Stimulated activated CD8-positive, alpha-beta memory T cell treated with anti-CD3 and anti-CD28 coated beads, Interleukin-7, amount 100 ng/mL, for 48 hours (primary cell): ENCODE measurements at regions not wholly inside any gene's neighbourhood (a gene's known extent, or its start where the extent isn't known, plus 50 kb on each side); places are given as distances from the start of the nearest gene placed in this dataset.

Experiments used
- DNase-seq, 2 donors: peaks; one replicate each; pipeline ENCODE4 v3.0.0-alpha.2; 2020; ENCODE audit warnings: low read depth in 1 of 2; ENCODE audit errors: extremely low read depth in 1 of 2

DNA sequence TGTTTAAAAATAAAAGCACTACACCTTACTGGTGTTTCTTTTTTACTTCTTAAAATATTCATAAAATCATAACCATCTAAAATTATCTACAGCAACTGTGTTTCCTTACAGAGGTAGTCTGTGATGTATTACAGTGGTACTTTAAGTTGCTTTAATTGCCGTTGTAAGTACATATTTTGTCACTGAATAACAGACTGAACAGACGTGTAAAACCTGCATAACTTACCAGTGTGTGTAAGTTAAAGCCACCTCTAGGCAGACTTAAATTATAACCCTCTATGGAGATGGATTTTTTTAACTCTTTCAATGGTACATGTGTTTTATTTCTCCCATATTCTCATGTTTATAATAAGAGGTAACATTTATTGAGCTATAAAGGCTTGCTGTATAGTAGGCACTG lies 166.8 kb downstream of the NR4A2 start:
- DNase-seq, result no peak

DNA sequence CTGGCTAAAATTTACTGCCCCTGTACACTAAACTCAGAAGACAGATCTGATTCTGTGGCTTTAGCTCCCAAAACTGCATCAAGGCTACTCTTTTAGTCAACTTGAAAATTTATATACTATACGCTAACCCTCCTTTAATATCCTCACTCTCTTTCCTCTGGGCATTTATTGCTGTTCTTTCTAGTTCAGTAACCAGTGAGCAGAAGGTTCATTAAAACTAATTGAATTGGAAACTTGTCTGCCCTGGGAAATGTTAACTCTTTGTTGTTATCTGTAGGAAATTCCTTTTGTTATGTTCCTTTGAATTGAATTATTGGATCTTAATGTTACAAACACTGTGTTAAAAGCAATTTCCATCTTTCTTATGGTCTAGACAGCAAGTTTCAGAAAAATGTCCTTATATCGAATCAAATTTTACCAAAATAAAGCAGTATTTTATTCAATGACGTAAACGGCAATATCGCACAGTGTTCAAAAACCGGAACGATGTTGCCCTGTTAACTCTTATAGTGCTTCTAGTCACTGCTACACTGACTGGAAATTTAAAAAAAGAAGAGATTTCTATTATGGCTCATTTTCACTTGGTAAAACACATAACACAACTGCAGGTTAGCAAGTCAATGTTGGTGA lies 168.3 kb downstream of the NR4A2 start:
- DNase-seq, result no peak

- DNase-seq, result no peak
Observed at GRCh38 chr2:156158808-156159207, 173.7 kb downstream of the NR4A2 start.

GRCh38 chr2:156157670-156158069 lies 174.9 kb downstream of the NR4A2 start:
- DNase-seq, result no peak

DNA sequence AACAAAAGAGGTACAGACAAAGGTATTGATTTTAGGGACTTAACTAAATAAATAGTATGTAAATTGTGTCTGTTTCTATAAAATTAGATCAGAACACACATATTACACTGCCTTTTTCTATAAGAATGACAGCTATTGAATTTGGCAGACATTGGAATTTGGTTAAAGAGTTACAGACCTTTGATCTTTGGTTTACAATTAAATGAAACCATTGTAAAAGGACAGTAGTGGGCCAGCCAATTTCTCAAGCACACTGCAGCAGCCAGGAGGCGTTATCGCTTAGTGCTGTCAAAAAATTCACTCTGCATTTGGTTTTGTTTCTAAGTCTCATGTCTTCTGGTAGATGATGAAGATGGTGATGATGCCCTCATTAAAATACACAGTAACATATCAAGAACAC lies 175.9 kb downstream of the NR4A2 start:
- no peak for DNase-seq

GRCh38 chr2:156155319-156155718 lies 177.2 kb downstream of the NR4A2 start:
- no peak for DNase-seq

DNA sequence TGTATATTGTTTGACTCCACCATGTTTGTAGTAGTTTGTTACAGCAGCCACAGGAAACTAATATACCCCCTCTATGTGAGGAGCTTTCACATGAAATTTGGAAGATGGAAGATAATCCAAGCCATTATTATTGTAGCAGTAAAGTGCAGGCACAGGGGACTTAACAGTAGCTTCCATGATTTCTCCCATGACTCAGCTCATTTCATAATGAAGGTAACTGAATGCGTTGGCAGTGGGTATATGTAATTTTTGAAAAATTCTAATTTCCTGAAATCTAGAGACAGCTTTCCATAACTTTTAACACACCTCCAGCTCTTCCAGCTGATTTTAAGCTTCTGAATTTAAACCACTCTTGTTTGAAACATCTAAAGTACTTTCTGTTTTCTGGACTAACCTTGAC lies 181.2 kb downstream of the NR4A2 start:
- DNase-seq, result no peak

GRCh38 chr2:156147594-156148330 lies 184.8 kb downstream of the NR4A2 start:
- no peak for DNase-seq

GRCh38 chr2:156145976-156146375 lies 186.5 kb downstream of the NR4A2 start:
- DNase-seq, result no peak

DNA sequence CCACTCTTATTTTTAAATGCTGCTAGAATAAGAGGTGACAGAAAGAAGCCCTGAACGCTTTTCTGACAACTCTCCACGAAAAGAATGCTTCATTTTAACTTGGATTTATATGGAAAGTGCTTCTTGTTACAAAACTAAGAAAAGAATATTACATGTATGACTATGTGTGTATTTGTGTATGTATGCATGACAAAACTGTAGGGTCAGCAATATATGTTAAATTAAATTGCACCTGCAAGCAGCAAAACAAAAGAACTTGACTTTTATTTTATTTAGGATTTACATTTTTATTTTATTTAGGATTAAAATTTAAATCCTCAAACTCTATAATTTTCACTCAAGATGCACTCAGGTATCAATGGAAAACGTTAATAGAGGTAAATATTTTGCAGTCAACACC lies 187.1 kb downstream of the NR4A2 start:
- no peak for DNase-seq

DNA sequence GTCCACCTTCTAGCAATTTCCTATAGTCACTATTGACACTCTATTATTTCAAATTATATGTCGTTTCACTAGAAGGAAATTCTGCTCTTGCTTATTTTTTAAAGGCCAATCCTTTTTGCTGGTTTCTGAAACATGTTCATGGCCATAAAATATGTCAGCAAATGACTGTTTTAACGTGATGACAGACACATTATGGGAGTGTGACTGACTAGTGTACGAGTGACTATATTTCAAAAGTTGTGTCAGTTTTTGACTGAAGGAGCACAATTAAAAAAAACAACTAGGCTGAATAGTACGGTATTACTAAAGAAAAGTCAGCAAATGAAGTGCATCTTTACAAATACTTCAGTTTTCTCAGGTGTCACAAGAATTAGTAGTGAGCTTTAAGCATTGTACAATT lies 196.0 kb downstream of the NR4A2 start:
- no peak for DNase-seq

GRCh38 chr2:156134887-156135286 lies 197.6 kb downstream of the NR4A2 start:
- no peak for DNase-seq

- no peak for DNase-seq
Observed at GRCh38 chr2:156132941-156133340, 199.6 kb downstream of the NR4A2 start.

GRCh38 chr2:156132130-156132529 lies 200.4 kb downstream of the NR4A2 start:
- DNase-seq, result no peak

DNA sequence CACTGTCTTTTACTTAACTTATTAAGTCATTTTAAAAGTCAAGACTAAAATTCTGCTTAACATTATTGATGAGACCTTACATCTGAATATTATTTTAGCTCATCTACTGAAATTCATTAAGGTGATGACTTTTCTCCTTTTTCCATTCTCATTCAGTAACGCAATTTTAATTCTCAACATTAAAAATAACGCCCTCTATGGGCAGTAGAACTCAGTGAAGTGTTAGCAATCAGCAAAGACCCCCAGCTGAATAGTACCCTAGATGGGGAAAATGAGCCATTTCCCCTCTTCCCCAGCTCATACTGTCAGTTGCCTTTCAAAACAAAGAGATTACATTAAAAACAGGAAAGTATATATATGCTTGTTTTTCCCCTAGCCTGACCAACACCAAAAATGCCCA lies 203.3 kb downstream of the NR4A2 start:
- DNase-seq, result no peak

GRCh38 chr2:156125018-156125417 lies 207.5 kb downstream of the NR4A2 start:
- no peak for DNase-seq

DNA sequence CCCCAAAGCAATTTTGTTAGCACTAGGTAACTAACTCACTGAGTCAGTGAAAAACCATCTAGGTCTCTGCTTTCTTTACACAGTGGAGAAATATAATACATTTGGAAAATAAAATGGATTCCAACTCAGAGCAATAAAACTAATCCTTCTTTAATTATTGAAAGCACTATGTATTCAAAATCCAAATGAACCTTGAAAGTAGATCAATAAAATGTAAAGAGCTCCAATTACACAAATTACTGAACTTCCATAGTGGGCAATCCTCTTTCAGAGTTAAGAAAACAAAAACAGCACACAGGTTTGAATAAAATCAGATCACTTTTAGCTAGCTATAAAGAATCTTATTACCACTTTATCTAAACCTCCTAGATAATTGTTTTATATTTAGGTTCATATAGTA lies 208.1 kb downstream of the NR4A2 start:
- DNase-seq, result no peak

GRCh38 chr2:156118753-156119416 lies 213.6 kb downstream of the NR4A2 start:
- DNase-seq, result no peak

GRCh38 chr2:156116113-156116512 lies 216.4 kb downstream of the NR4A2 start:
- no peak for DNase-seq

DNA sequence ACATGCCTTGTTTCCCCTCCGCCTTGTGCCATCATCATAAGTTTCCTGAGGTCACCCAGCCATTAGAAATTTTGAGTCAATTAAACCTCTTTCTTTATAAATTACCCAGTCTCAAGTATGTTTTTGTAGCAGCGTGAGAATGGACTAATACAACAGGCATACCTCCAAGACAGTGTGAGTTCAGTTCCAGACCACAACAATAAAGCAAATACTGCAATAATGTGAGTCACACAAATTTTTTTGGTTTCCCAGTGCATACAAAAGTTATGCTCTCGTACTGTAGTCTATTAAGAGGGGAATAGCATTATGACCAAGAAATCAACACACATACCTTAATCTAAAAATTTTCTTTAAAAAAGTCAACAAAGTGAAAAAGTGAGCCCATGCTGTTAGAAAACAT lies 217.2 kb downstream of the NR4A2 start:
- DNase-seq, result no peak

DNA sequence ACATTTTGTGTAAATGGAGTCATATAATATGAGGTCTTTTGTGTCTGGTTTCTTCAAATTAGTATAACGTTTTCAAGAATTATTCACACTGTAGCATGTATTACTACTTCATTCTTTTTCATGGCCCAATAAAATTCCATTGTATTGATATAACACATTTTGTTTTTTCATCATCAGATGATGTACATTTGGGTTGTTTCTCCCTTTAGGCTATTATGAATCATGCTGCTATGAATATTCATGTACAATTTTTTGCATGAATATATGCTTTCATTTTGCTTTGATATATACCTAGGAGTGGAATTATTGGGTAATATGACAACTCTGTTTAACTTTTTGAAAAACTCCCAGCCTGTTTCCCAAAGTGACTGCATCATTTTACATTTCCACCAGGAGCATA lies 220.2 kb downstream of the NR4A2 start:
- no peak for DNase-seq

GRCh38 chr2:156110890-156111289 lies 221.6 kb downstream of the NR4A2 start:
- peak in 1 of 2 donors; percentile 1 for DNase-seq
